ENCODE measurements at regions not wholly inside any gene's neighbourhood (a gene's known extent, or its start where the extent isn't known, plus 50 kb on each side); places are given as distances from the start of the nearest gene placed in this dataset.

DNA sequence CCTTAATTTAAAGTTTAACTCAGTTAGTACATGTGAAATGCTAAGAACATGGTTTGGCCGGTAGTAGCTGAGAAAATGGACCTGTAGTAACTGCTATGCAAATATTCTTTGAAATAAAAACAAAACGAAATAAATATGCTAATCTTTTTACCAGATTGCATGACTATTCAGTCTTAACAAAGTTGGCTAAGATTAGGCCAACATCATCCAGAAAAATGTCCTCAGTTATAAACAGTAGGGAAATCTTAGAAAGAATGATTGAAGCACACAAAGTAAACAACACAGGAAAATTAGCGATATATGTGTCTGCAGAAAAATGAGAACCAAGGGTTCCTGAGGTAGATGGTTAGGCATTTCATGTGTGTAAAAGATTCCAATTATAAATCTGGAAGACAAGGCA, 832.1 kb downstream of the TUSC7 start:
- FAIRE-seq (no peak), DNase-seq (ENCODE audit: low read depth in 1 of 2, low spot score in 2 of 2) (no peak)
- no peak overlapping the region for H4K91ac ChIP-seq (replicated peaks; ENCODE audit: insufficient read length, low read length)
- no peak overlapping the region for H2AFZ ChIP-seq (ENCODE audit: low read length)
- H4K20me1 ChIP-seq (replicated peaks in 1 of 2; ENCODE audit: control insufficient read depth in 1 of 2, insufficient read depth in 2 of 2, low read length in 2 of 2), result no peaks in the 10 kb centered on the region
- H3K79me2 ChIP-seq (ENCODE audit: control insufficient read depth in 1 of 2, insufficient read depth in 2 of 2, low read length in 2 of 2), result no peaks in the 10 kb centered on the region
- CTCF ChIA-PET (ENCODE audit: partially characterized antibody), result interaction anchor here (0.6 to 1.6 kb wide), 2 partner anchors 9 to 10 kb away, joined by 3 to 9 read pairs; no protein-coding TSS in a partner anchor
- H3K4me3 ChIP-seq (ENCODE audit: extremely low read depth in 1 of 4, insufficient read depth in 2 of 4, low read depth in 3 of 4, low read length in 4 of 4), result no peak overlapping the region
- no peaks in the 10 kb centered on the region for H3K79me1 ChIP-seq (ENCODE audit: low read depth, low read length)
- no peak overlapping the region for H3K56ac ChIP-seq (replicated peaks; ENCODE audit: insufficient read length, low read depth, low read length)
- no peak overlapping the region for H4K5ac ChIP-seq (ENCODE audit: insufficient read length, low read depth, low read length)
- no peak overlapping the region for H3K4me2 ChIP-seq (ENCODE audit: insufficient read depth in 1 of 2, low read depth in 2 of 2, low read length in 2 of 2)
- H2BK12ac ChIP-seq (ENCODE audit: low read depth, low read length), result no peak overlapping the region
- WGBS, 2 experiments (ENCODE audit: extremely low coverage in 1 of 2, insufficient coverage in 1 of 2, insufficient read length in 1 of 2, insufficient replicate concordance in 2 of 2, low coverage in 1 of 2, low lambda C conversion rate in 2 of 2, missing lambda C conversion rate in 1 of 2), result 90% methylated on average over 3 of the region's 3 CpGs; no CpG with 5 or more reads in 1 of the 2 experiments
- no peak overlapping the region for H3K27ac ChIP-seq (ENCODE audit: low read depth, low read length)
- H2BK120ac ChIP-seq (replicated peaks; ENCODE audit: low read depth, low read length), result no peak overlapping the region
- H3K4ac ChIP-seq (replicated peaks; ENCODE audit: insufficient read length, low read depth, low read length), result no peak overlapping the region
- H2AK5ac ChIP-seq (ENCODE audit: low read depth, low read length), result no peak overlapping the region
- POLR2A ChIA-PET (ENCODE audit: partially characterized antibody), result no interaction called here
- H2BK20ac ChIP-seq (ENCODE audit: low read length), result no peak overlapping the region
- no peaks in the 10 kb centered on the region for H3K27me3 ChIP-seq (replicated peaks in 1 of 4; ENCODE audit: control insufficient read depth in 3 of 4, extremely low read depth in 1 of 4, insufficient read depth in 3 of 4, low read length in 3 of 4)
- TF ChIP-seq HDAC6 (IDR thresholded peaks at IDR 0.05; ENCODE audit: low read depth, low read length) (no peak), TAF7 (optimal IDR thresholded peaks at IDR 0.05; ENCODE audit: borderline replicate concordance, low read depth, low read length) (no peak), EP300 (IDR thresholded peaks at IDR 0.05; ENCODE audit: borderline replicate concordance in 1 of 2, low read depth in 2 of 2, low read length in 2 of 2) (no peak), NRF1 (IDR thresholded peaks at IDR 0.05; ENCODE audit: low read depth, low read length) (no peak), CBX5 (IDR thresholded peaks at IDR 0.05; ENCODE audit: low read depth, low read length) (no peak)
- no peak overlapping the region for H3K23ac ChIP-seq (ENCODE audit: insufficient read length)
- H3K9me3 ChIP-seq (ENCODE audit: insufficient read depth in 2 of 2, low read depth in 1 of 2, low read length in 1 of 2), result no peaks in the 10 kb centered on the region
- no peak overlapping the region for H3K9ac ChIP-seq (replicated peaks in 1 of 4; ENCODE audit: extremely low read depth in 1 of 4, low read depth in 3 of 4, low read length in 3 of 4)
- H3K23me2 ChIP-seq (ENCODE audit: low read depth, low read length), result no peaks in the 10 kb centered on the region
- H3K4me1 ChIP-seq (replicated peaks in 1 of 4; ENCODE audit: control insufficient read depth in 3 of 4, insufficient read depth in 4 of 4, low read length in 3 of 4), result no peaks in the 10 kb centered on the region
- no peak overlapping the region for H2BK15ac ChIP-seq (ENCODE audit: low read length)
- H3K18ac ChIP-seq (ENCODE audit: extremely low read depth, low read length), result no peak overlapping the region
- no peaks in the 10 kb centered on the region for H3K36me3 ChIP-seq (ENCODE audit: control insufficient read depth in 2 of 4, insufficient read depth in 4 of 4, low read length in 3 of 4)
- no peak overlapping the region for H4K8ac ChIP-seq (ENCODE audit: extremely low read depth, insufficient read depth, low read length)
- no peak overlapping the region for H3K14ac ChIP-seq (ENCODE audit: insufficient read length)
- no peak overlapping the region for H2BK5ac ChIP-seq (ENCODE audit: low read depth, low read length)
